ENCODE measurements at regions not wholly inside any gene's neighbourhood (a gene's known extent, or its start where the extent isn't known, plus 50 kb on each side); places are given as distances from the start of the nearest gene placed in this dataset.

- no peak for DNase-seq (ENCODE audit: low read depth)
- no peak for TF ChIP-seq CTCF (IDR thresholded peaks at IDR 0.05; ENCODE audit: low read length, missing control alignments)
- no peak overlapping the region for H3K4me3 ChIP-seq (replicated peaks; ENCODE audit: low read depth, low read length)
Observed at GRCh38 chr10:30256084-30256483, 93.0 kb downstream of the MTPAP start.

- no peak overlapping the region for H3K4me3 ChIP-seq (replicated peaks; ENCODE audit: low read depth, low read length)
- no peak for TF ChIP-seq CTCF (IDR thresholded peaks at IDR 0.05; ENCODE audit: low read length, missing control alignments)
- DNase-seq (ENCODE audit: low read depth): no peak
Observed at GRCh38 chr10:30254926-30255325, 94.2 kb downstream of the MTPAP start.

- TF ChIP-seq CTCF (IDR thresholded peaks at IDR 0.05; ENCODE audit: low read length, missing control alignments): no peak
- no peak for DNase-seq (ENCODE audit: low read depth)
- no peak overlapping the region for H3K4me3 ChIP-seq (replicated peaks; ENCODE audit: low read depth, low read length)
Observed at GRCh38 chr10:30248728-30249127, 100.3 kb downstream of the MTPAP start.

- TF ChIP-seq CTCF (IDR thresholded peaks at IDR 0.05; ENCODE audit: low read length, missing control alignments): no peak
- no peak for DNase-seq (ENCODE audit: low read depth)
- no peak overlapping the region for H3K4me3 ChIP-seq (replicated peaks; ENCODE audit: low read depth, low read length)
Observed at GRCh38 chr10:30247704-30248103, 101.4 kb downstream of the MTPAP start.

- TF ChIP-seq CTCF (IDR thresholded peaks at IDR 0.05; ENCODE audit: low read length, missing control alignments): no peak
- H3K4me3 ChIP-seq (replicated peaks; ENCODE audit: low read depth, low read length): no peak overlapping the region
- no peak for DNase-seq (ENCODE audit: low read depth)
Observed at GRCh38 chr10:30241422-30242110, 107.5 kb downstream of the MTPAP start.

GRCh38 chr10:30238836-30239235 lies 110.2 kb downstream of the MTPAP start:
- no peak for DNase-seq (ENCODE audit: low read depth)
- H3K4me3 ChIP-seq (replicated peaks; ENCODE audit: low read depth, low read length): no peak overlapping the region
- TF ChIP-seq CTCF (IDR thresholded peaks at IDR 0.05; ENCODE audit: low read length, missing control alignments): no peak
